Coronary artery (tissue), 2 donors: ENCODE measurements at regions not wholly inside any gene's neighbourhood (a gene's known extent, or its start where the extent isn't known, plus 50 kb on each side); places are given as distances from the start of the nearest gene placed in this dataset.

Experiments
- DNase-seq: peaks from one replicate; pipeline ENCODE4 v3.0.0-alpha.2; 2017; ENCODE audit warnings: low spot score
- H3K27ac ChIP-seq, 2 donors: fragments of 200-600 bp; sonication (generic); one replicate each; pipeline ENCODE4 v1.5.1; 2016 to 2019
- H3K4me3 ChIP-seq: fragments of 200-600 bp; sonication (generic); 2 replicates; pipeline ENCODE4 v1.5.1; 2016; ENCODE audit warnings: mild to moderate bottlenecking, moderate library complexity
- CTCF ChIP-seq: fragments of 200-600 bp; sonication (generic); IDR thresholded peaks from one replicate; pipeline ENCODE4 v1.5.1; 2019; ENCODE audit warnings: antibody characterized with exemption

- no peak for TF ChIP-seq CTCF
- H3K27ac ChIP-seq: no peak overlapping the region
- H3K4me3 ChIP-seq: no peak overlapping the region
- no peak for DNase-seq
These were observed 163.1 kb downstream of the LRRC70 start for GRCh38 chr5:62741761-62742160.

- no peak for DNase-seq
- no peak overlapping the region for H3K27ac ChIP-seq
- H3K4me3 ChIP-seq: no peak overlapping the region
- no peak for TF ChIP-seq CTCF
These were observed 159.1 kb downstream of the LRRC70 start for GRCh38 chr5:62737766-62738165.

- no peak for TF ChIP-seq CTCF
- no peak for DNase-seq
- no peak overlapping the region for H3K4me3 ChIP-seq
- no peak overlapping the region for H3K27ac ChIP-seq
These were observed 154.1 kb downstream of the LRRC70 start for GRCh38 chr5:62732677-62733121.

- no peak overlapping the region for H3K4me3 ChIP-seq
- no peak for DNase-seq
- no peak for TF ChIP-seq CTCF
- no peak overlapping the region for H3K27ac ChIP-seq
These were observed 152.4 kb downstream of the LRRC70 start for GRCh38 chr5:62731022-62731421.

- TF ChIP-seq CTCF: no peak
- no peak overlapping the region for H3K4me3 ChIP-seq
- no peak for DNase-seq
- H3K27ac ChIP-seq: no peak overlapping the region
These were observed 151.1 kb downstream of the LRRC70 start for GRCh38 chr5:62729675-62730074.

- TF ChIP-seq CTCF: no peak
- no peak for DNase-seq
- H3K27ac ChIP-seq: no peak overlapping the region
- H3K4me3 ChIP-seq: no peak overlapping the region
These were observed 149.2 kb downstream of the LRRC70 start for GRCh38 chr5:62727861-62728260.

GRCh38 chr5:62727184-62727583 is 148.6 kb downstream of the LRRC70 start:
- DNase-seq: no peak
- Histone ChIP-seq H3K27ac (no peak overlapping the region), H3K4me3 (no peak overlapping the region)
- TF ChIP-seq CTCF: no peak
